NCI-H2196 treated with DMSO at 0.1 percent for 48 hours (cell line): ENCODE measurements at regions not wholly inside any gene's neighbourhood (a gene's known extent, or its start where the extent isn't known, plus 50 kb on each side); places are given as distances from the start of the nearest gene placed in this dataset.
"Not testable (repeated sequence)": the region's sequence is repeated elsewhere in the genome, so short reads cannot be mapped to it uniquely, and the experiment has no call there.

ENCODE experiments used
- DNase-seq: peaks from one replicate; lab custom pipeline; 2025; ENCODE audit not compliant: unreplicated experiment; lab: John Stamatoyannopoulos, UW

DNA sequence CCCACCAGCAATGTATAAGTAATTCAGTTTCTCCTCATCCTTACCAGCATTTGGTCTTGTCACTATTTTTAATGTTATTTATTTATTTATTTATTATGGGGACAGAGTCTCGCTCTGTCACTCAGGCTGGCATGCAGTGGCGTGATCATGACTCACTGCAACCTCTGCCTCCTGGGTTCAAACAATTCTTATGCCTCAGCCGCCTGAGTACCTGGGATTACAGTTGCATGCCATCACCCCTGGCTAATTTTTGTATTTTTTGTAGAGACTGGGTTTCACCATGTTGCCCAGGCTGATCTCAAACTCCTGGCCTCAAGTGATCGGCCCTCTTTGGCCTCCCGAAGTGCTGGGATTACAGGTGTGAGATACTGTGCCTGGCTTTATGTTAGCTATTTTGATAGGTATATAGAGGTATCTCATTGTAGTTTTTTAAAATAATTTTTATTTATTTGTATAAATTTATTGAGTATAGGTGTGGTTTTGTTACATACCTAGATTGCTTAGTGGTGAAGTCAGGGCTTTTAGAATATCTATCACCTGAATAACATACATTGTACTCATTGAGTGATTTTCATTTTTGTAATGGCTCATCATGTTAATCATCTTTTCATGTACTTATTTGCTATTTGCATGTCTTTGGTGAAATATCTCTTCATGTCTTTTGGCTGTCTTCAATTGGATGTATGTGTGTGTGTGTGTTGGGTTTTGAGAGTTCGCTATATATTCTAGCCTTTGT, 53.3 kb downstream of the TANC2 start:
- no peak for DNase-seq

DNA sequence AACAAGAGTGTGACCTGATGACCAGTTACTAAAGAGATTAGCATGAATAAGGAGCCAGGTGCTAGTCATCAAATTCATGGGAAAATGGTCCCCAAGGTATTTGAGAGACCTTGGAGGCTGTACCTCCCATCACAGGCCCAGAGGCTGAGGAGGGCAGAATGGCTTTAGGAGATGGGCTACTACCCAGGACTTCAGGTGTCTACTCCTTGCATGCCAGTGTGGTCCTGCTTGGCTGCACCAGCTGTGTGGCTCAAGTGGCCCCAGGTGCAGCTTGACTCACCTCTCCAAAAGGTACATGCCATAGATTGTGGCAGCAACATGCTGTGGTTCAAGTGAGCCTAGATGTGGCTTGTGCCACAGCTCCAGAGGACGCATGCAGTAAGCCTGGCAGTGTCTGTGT, 56.5 kb downstream of the TANC2 start:
- DNase-seq = no peak

DNA sequence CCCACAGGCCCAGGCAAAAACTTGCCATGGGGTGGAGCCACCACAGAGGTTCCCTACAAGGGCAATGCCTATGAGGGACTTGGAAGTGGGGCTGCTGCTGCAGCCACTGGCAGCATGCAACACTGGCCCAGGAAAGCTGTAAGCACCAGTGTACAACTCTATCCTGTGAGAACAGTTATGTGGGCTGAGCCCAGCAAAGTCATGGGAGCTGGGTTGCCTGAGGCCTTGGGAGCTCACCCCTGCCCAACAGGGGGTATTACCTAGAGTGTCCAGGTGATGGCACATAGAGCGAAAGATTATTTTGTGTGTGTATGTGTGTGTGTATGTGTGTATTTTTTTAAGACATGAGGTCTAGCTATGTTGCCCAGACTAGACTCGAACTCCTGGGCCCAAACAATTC, 57.0 kb downstream of the TANC2 start:
- no peak for DNase-seq

DNA sequence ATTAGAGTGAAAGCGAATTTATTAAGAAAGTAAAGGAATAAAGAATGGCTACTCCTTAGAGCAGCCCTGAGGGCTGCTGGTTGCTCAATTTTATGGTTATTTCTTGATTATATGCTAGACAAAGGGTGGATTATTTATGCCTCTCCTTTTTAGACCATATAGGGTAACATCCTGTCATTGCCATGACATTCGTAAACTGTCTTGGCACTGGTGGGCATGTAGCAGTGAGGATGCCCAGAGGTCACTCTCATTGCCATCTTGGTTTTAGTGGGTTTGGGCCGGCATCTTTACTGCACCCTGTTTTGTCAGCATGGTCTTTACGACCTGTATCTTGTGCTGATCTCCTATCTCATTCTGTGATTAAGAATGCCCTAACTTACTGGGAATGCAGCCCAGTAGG, 58.2 kb downstream of the TANC2 start:
- no peak for DNase-seq

DNA sequence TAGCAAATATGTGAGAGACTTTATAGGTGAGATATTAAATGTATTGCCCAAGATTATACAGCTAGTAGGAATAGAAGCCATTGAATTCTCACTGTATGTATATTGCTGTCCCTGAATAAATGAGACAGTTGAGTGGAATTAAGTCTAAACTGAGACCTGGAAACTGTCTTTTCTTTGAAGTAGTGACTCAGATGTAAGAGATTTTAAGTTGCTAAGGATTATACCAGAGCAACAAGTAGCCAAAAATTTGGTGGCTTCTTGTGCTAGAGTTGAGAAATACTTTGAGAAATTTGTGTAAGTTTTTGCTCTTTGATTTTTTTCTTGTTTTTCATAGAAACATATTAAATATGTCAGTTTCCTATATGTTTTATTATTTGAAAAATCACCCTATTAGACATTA, 58.7 kb downstream of the TANC2 start:
- DNase-seq = no peak

DNA sequence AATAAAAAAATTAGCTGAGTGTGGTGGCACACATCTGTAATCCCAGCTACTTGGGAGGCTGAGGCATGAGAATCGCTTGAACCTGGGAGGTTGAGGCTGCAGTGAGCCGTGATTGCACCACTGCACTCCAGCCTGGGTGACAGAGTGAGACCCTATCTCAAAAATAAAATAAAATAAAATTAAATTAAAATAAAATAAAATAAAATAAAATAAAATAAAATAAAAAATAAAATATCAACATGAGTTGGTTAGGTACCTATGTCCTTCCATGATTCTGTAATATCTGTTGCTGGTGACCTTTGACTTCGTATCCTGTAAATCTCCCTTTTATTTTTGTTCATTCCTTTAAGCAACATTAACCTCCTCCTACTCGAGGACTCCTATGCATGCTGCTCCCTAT, 59.6 kb downstream of the TANC2 start:
- DNase-seq = not testable (repeated sequence)

DNA sequence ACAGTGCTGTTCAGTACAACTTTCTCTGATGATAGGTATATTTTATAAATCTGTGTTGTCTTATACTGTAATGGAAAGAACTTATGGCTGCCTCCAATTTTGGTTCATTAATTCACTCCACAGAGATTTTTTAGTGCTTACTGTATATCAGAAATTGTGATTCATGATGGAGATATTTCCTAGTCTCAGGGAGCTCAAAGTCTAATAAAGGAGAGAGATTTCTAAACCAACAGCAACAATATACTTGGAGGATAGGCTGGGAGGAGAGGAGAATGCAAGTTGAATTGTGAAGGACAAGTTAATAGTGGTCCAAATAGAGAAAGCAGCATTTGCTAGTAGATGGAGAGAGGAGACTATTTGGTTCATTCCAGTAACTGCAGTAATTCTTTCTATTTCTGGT, 63.5 kb downstream of the TANC2 start:
- DNase-seq = no peak

DNA sequence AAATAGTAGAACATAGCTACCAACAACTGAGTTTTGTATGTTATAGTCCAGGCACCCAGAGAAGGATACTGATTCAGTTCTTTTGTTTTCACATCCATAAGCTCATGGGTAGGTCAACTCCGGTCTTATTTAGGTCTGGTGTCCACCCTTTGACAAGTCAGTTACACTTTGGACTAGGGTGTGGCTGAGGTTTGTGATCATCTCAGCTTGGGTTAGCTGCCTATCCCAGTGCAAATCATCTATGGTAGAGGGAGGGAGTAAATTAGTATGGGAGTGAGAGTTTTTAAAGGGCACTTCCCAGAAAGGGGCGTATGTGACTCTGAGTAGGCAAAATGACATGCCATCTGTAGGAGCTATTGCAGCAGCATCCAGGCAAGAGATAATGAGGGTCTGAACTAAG, 66.1 kb downstream of the TANC2 start:
- no peak for DNase-seq

DNA sequence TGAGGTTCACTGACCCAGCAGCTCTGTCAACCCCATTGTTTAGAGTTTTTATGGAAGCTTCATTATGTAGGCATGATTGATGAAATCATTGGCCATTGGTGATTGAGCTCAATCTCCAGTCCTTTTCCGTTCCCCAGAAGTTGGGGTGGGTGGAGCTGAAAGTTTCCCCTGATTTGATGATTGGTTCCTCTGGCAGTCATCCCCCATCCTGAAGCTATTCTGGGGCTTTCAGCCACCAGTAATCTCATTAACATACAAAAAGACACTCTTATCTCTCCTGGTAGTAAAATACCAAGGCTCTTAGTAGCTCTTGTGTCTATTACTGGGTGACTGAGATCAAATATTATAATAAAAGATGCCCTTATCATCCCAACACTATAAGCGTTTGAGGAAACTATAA, 67.1 kb downstream of the TANC2 start:
- no peak for DNase-seq

DNA sequence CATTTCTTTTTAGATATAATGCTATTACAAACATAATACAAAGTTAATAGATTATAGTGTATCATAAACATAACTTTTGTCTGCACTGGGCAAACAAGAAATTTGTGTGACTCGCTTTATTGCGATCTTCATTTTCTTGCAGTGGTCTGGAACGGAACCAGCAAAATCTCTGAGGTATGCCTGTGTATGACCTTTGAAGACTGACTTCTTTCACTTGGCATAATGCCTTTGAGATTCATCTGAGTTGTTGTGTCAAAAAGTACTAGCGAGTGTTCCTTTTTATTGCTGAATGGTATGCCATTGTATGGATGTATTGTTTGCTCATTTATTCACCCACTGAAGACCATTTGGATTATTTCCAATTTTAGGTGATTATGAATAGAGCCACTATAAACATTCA, 69.2 kb downstream of the TANC2 start:
- no peak for DNase-seq

DNA sequence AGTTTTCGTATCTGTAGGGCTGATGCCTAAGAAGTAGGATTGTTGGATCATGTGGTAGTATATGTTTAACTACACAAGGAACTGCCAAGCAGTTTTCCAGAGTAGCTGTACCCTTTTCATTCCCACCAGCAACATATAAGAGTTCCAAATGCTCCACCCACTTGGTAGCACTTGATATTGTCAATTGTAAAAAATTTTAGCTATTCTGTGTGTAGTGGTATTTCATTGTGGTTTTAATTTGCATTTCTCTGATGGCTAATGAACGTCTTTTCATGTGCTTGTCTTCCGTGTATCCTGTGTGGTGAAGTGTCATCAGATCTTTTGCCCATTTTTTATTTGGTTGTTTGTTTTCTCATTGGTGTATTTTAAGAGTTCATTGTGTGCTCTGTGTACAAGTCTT, 69.7 kb downstream of the TANC2 start:
- no peak for DNase-seq

DNA sequence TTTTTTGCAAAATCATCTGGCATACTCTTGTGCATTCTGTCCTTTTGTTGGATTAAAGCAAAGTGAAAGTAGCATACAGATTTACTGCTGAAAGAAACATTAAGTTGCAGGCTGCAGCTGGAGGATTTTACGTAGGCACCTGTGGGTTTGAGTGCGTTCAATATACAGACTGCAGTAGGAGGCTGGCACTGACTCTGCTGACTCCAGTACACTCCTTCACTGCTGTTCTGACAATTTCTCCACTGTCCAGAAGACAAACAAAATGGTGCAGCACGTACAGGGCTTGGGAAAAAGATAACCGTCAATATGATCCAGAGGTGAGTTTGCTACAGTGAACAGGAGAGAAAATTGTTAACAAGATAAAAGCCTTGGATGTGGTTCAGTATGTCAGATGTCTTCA, 73.3 kb downstream of the TANC2 start:
- DNase-seq = no peak

DNA sequence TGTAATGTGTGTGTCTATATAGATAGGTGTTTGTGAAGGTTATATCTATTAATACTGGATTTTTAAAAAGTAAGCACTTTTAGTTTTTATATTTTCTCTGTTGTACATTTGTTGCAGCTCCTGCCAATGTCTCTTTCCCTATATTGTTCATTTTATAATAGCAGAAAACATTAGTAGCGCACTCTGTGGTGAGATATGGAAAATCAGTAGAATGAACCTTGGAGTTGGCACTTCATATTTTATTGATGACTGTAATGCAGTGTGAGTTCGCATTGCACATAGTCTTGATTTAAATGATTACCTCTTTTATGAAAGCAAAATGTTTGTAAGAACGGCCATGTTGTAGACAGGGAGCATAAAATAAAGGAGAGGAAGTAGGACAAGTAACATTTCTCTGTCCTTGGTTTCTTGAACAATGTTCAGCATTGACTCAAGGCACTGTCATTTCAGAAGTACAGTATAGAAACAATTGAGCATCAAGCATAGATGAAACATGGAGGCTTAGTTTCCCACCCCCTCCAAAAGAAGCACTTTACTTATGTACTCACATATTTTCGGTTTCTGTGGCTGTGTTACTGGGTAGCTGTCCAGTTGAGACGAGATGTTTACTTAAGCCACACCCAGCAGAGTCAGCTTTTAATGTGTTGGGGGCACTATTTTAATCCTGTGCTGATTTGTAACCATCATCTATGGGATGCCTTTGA, 74.0 kb downstream of the TANC2 start:
- no peak for DNase-seq

DNA sequence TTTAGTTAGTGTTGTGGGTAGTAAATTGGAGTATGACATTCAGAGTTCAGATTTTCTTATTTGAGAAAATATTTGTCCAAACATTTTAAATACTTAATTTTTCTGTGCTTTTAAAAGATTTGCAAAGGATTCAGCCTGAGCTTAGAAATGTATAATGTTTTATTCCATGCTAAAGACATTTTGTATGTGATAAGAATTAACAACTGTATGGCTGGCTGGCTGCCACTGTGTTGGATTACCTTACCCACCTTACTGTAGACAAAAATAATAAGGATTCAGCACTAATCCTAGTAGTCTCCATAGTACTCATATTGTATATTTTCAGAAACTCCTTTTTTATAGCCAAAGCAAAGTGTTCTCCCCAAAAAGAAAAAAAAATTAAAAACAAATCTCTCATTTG, 74.8 kb downstream of the TANC2 start:
- no peak for DNase-seq

DNA sequence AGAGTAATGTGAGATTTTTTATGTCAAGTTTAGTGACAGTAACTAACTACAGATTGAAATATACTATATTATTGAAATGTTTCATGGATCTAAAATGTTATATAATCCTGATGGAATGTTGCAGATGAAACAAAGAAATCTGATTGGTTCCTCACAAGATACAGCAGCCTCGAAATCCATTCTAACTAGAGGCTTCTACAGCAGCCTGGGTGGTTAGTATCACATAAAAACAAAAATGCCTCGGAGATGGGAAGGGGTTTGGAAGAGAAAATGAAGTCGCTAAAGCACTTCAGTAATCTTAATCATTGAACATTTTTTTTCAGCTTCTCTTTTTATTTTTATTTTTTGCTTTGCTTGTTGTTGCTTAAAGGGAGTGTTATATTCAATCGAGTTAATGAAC, 75.2 kb downstream of the TANC2 start:
- no peak for DNase-seq

DNA sequence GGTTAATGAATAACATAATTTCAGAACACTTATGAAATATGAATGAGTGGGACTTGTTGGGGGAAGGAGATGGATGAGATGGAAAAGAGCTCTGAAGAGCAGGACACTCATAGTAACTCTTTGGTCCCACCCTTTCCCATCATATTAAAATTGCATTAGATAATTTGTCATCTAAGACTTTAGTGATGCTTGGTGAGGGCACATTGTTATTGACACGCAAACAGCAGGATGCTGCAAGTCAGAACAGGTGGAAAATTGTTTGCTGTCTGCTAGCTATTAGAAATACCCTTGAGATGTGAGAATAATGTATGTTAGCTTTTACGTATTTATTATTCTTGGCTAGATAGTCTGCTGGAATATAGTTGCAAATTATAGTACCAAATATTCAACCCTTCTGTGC, 75.7 kb downstream of the TANC2 start:
- no peak for DNase-seq

DNA sequence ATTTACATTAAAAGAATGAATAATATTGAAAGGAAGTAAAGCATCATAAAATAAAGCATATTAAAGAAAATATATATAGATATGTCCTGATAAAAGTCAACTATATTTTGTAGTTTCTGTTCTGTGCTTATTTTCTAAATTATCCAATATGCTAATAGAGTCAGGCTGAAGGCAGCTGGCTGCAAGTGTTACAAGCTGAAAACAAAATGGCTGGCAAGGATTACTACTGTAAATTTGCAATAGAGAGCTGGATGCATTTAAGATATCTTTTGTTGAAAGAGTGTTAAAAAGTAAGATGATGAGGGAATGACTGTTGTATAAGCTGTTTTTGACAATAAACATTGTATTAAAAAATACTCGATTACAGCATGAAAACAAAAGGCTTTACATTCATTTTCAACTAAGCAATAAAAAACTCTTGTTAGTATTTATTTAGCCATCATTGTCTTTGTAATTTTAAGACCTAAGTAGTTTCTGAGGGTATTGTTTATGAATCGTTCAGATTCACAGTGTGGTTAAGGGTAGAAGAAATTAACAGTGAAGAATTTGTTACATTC, 76.3 kb downstream of the TANC2 start:
- DNase-seq = no peak

DNA sequence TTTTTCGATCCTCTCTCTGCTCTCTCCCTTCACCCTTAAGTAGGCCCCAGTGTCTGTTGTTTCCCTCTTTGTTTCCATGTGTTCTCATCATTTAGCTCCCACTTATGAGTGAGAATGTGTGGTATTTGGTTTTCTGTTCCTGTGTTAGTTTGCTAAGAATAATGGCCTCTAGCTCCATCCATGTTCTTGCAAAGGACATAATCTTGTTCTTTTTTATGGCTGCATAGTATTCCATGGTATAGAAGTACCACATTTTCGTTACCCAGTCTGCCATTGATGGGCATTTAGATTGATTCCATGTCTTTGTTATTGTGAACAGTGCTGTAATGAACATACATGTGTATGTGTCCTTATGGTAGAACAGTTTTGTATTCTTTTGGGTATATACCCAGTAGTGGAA, 91.5 kb downstream of the TANC2 start:
- DNase-seq = not testable (repeated sequence)

DNA sequence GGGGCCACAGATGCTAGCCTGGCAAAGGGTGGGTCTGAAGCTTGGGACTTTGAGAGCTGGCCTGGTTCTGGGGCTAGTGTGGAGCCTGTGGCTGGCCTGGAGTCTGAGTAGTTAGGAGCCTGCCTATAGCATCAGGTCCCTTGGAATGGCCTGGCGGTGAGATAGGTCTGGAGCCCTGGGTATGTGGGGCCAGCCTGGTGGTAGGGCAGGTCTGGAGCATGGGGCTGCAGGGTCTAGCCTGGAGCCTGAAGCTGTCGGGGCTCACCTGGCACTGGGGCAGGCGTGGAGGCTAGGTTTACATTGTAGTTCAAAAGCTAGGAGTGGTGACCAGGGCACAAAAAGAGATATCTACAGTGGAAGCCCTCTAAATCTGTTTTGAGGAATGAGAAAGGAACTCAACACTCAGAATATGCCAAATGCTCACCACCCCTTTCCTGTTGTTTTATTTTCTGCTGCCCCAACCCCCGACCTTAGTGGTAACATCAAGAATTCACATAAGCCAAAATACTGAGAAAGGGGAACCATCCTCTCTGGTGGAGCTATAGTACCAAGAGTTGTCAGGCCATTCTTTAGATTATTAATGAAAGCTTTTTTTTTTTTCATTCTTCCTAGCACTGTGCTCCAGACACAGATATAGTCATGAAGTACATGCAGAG, 100.3 kb downstream of the TANC2 start:
- no peak for DNase-seq

DNA sequence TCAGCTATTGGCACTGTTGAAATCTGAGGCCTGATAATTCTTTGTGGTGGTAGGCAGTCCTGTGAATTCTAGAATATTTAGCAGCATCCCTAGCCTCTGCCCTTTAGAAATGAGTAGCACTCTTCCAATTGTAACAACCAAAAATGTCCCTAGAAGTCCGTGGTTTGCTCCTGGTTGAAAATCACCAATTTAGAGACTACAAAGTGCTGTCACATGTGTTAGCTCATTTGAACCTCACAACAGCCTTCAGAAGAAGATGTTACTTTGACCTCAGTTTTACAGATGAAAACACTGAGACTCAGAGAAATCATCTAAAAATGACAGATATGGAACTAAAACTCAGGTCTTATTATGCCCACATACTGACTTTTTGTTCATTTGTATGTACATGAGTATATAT, 103.2 kb downstream of the TANC2 start:
- DNase-seq = no peak

DNA sequence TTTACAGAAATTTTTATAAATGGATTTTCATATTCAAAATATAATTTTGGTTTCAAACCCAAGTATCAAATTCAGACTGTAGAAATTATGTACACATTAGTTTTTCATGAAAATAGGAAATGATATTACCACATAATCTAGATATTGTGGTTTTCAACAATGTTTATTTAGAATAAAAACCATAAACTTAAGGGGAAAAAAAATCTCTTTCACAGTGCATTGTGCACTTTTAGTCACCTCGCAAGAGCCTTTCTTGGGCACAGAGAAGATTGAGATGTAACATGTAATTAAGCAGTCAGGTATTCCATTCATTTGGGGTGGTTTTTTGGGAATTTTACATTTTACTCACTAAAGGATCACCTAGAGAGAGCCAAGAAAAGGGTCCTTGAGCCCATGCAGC, 104.0 kb downstream of the TANC2 start:
- no peak for DNase-seq

DNA sequence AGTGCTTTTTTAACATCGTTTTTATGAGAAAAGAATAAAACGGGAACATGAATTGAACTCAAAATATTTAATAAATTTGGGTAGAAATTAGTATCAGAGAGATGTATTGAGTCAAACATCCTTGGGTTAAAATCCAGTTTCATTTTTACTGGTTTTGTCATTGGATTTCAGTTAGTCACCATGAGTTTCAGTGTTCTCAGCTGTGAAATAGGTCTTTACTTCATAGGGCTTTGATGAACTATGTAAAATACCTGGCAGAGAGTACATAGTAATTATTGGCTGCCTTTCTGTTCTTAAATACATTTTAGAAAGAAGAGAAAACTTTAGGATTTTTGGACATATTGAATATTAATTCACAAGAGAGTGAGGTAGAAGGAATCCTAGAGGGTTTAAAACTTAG, 105.8 kb downstream of the TANC2 start:
- DNase-seq = no peak
